ENCODE measurements at regions not wholly inside any gene's neighbourhood (a gene's known extent, or its start where the extent isn't known, plus 50 kb on each side); places are given as distances from the start of the nearest gene placed in this dataset.

GRCh38 chr5:32942225-32942989, 231.3 kb downstream of the NPR3 start:
- no peaks in the 10 kb centered on the region for H3K4me1 ChIP-seq
- no peak overlapping the region for H3K27ac ChIP-seq
- no peak overlapping the region for H3K4me3 ChIP-seq
- TF ChIP-seq KDM1A (IDR thresholded peaks at IDR 0.05; ENCODE audit: low read depth) (no peak), RAD21 (conservative IDR thresholded peaks at IDR 0.05 in 1 of 2, IDR thresholded peaks at IDR 0.05 in 1 of 2) (peak; percentile 36 to 55; a peak in 4 of 5 replicates), PBX3 (IDR thresholded peaks at IDR 0.05) (no peak), ZFP36 (IDR thresholded peaks at IDR 0.05; ENCODE audit: borderline replicate concordance, partially characterized antibody) (no peak), USF2 (IDR thresholded peaks at IDR 0.05) (no peak), SREBF2 (IDR thresholded peaks at IDR 0.05) (no peak), SMC3 (IDR thresholded peaks at IDR 0.05) (peak; percentile 46), CBX2 (IDR thresholded peaks at IDR 0.05; ENCODE audit: borderline replicate concordance, low read depth) (no peak), CTCF (IDR thresholded peaks at IDR 0.05) (peak; percentile 37; the same call in 2 of the 3 replicates), ELK1 (IDR thresholded peaks at IDR 0.05; ENCODE audit: low read depth, low read length) (no peak), CEBPB (IDR thresholded peaks at IDR 0.05) (no peak), EP300 (IDR thresholded peaks at IDR 0.05) (no peak), TFCP2L1 (CRISPR knock-in tag; IDR thresholded peaks at IDR 0.05) (no peak), MYC (IDR thresholded peaks at IDR 0.05; ENCODE audit: borderline replicate concordance, low read length) (no peak), MAX (IDR thresholded peaks at IDR 0.05) (no peak)
- ChIA-PET CTCF (interaction anchor here (0.5 to 1.2 kb wide), 2 partner anchors 37 to 666 kb away, joined by 3 read pairs; no protein-coding TSS in a partner anchor), POLR2A (no interaction called here)
- DNase-seq (ENCODE audit: low read depth in 1 of 2, low spot score in 1 of 2) (peak; percentile 18 to 62), FAIRE-seq (peak; percentile 65), ATAC-seq (peak; percentile 62 to 85; a peak in 4 of 6 replicates)
- 41% methylated on average over 6 of the region's 6 CpGs for WGBS (ENCODE audit: missing lambda C conversion rate)
- H3K4me2 ChIP-seq: no peak overlapping the region
- no peaks in the 10 kb centered on the region for H3K9me3 ChIP-seq

GRCh38 chr5:32949286-32949970, 238.3 kb downstream of the NPR3 start:
- FAIRE-seq (no peak), ATAC-seq (no peak), DNase-seq (ENCODE audit: low read depth in 1 of 2, low spot score in 1 of 2) (no peak)
- no peak for TF ChIP-seq ZSCAN20 (CRISPR knock-in tag; IDR thresholded peaks at IDR 0.05)
- no peak for TF ChIP-seq JUNB (IDR thresholded peaks at IDR 0.05)
- TF ChIP-seq ZFP36 (IDR thresholded peaks at IDR 0.05; ENCODE audit: borderline replicate concordance, partially characterized antibody): no peak
- no peak for TF ChIP-seq CHD4 (IDR thresholded peaks at IDR 0.05; ENCODE audit: borderline replicate concordance)
- TF ChIP-seq POLR2A (IDR thresholded peaks at IDR 0.05; ENCODE audit: low read length): no peak
- no peak for TF ChIP-seq TFCP2L1 (CRISPR knock-in tag; IDR thresholded peaks at IDR 0.05)
- no peak for TF ChIP-seq CHD2 (IDR thresholded peaks at IDR 0.05; ENCODE audit: low read length, partially characterized antibody)
- no peak for TF ChIP-seq EHF (CRISPR knock-in tag; IDR thresholded peaks at IDR 0.05)
- no peak for TF ChIP-seq HDAC2 (IDR thresholded peaks at IDR 0.05)
- TF ChIP-seq KDM1A (IDR thresholded peaks at IDR 0.05; ENCODE audit: low read depth): no peak
- TF ChIP-seq MAZ (IDR thresholded peaks at IDR 0.05; ENCODE audit: borderline replicate concordance, low read depth, low read length): no peak
- TF ChIP-seq MYC (IDR thresholded peaks at IDR 0.05; ENCODE audit: borderline replicate concordance, low read length): no peak
- Histone ChIP-seq H3K9me3 (no peaks in the 10 kb centered on the region), H3K4me1 (no peaks in the 10 kb centered on the region), H3K4me3 (no peak overlapping the region), H3K4me2 (no peak overlapping the region), H3K27ac (no peak overlapping the region)
- ChIA-PET POLR2A (no interaction called here), CTCF (interaction anchor here (1.7 kb wide), 1 partner anchor 13 kb away, joined by 6 read pairs; no protein-coding TSS in a partner anchor)
- 26% methylated on average over 6 of the region's 6 CpGs for WGBS (ENCODE audit: missing lambda C conversion rate)

Data from A549 (cell line).